Astrocyte of the spinal cord (primary cell): ENCODE measurements at regions not wholly inside any gene's neighbourhood (a gene's known extent, or its start where the extent isn't known, plus 50 kb on each side); places are given as distances from the start of the nearest gene placed in this dataset.
A peak's percentile ranks its signal among the peaks of the same experiment; 100 is the strongest.

Experiments used
- DNase-seq: peaks from one replicate; pipeline ENCODE4 v3.0.0; 2011; ENCODE audit warnings: low read depth, low spot score
- H3K4me3 ChIP-seq: 2 replicates; pipeline ENCODE4 v1.5.1; 2011; ENCODE audit warnings: low read depth, mild to moderate bottlenecking, low read length, moderate library complexity
- CTCF ChIP-seq: IDR thresholded peaks from 2 replicates; pipeline ENCODE4 v1.5.1; 2012; ENCODE audit warnings: low read depth, mild to moderate bottlenecking, low read length, inconsistent platforms
- in situ Hi-C: cut with HindIII; loops from 2 replicates; pipeline ENCODE4 v1.10.0; 2017; ENCODE audit warnings: low sequenced_read_pairs

- DNase-seq = no peak
- TF ChIP-seq CTCF = no peak
- in situ Hi-C loops = no loop called here
- no peak overlapping the region for H3K4me3 ChIP-seq
Measured at GRCh38 chr6:144997996-144998395, 712.9 kb downstream of the UTRN start.

- in situ Hi-C loops = no loop called here
- DNase-seq = no peak
- no peak for TF ChIP-seq CTCF
- no peak overlapping the region for H3K4me3 ChIP-seq
Measured at GRCh38 chr6:144999127-144999526, 714.0 kb downstream of the UTRN start.

GRCh38 chr6:145003145-145003544, 718.0 kb downstream of the UTRN start:
- no peak overlapping the region for H3K4me3 ChIP-seq
- no peak for DNase-seq
- no peak for TF ChIP-seq CTCF
- in situ Hi-C loops = no loop called here

GRCh38 chr6:145006914-145007313, 721.8 kb downstream of the UTRN start:
- in situ Hi-C loops = no loop called here
- no peak for DNase-seq
- H3K4me3 ChIP-seq = no peak overlapping the region
- TF ChIP-seq CTCF = no peak

GRCh38 chr6:145008715-145009114, 723.6 kb downstream of the UTRN start:
- DNase-seq = no peak
- H3K4me3 ChIP-seq = no peak overlapping the region
- in situ Hi-C loops = no loop called here
- TF ChIP-seq CTCF = no peak

- H3K4me3 ChIP-seq = no peak overlapping the region
- peak; percentile 16 for DNase-seq
- in situ Hi-C loops = no loop called here
- no peak for TF ChIP-seq CTCF
Measured at GRCh38 chr6:145009711-145010110, 724.6 kb downstream of the UTRN start.
